GM21367 (cell line): ENCODE measurements at regions not wholly inside any gene's neighbourhood (a gene's known extent, or its start where the extent isn't known, plus 50 kb on each side); places are given as distances from the start of the nearest gene placed in this dataset.

Experiments used
- ATAC-seq: cut with Tn5 transposase; IDR thresholded peaks from one replicate; pipeline ENCODE4 v1.9.1; 2021; ENCODE audit not compliant: unreplicated experiment

DNA sequence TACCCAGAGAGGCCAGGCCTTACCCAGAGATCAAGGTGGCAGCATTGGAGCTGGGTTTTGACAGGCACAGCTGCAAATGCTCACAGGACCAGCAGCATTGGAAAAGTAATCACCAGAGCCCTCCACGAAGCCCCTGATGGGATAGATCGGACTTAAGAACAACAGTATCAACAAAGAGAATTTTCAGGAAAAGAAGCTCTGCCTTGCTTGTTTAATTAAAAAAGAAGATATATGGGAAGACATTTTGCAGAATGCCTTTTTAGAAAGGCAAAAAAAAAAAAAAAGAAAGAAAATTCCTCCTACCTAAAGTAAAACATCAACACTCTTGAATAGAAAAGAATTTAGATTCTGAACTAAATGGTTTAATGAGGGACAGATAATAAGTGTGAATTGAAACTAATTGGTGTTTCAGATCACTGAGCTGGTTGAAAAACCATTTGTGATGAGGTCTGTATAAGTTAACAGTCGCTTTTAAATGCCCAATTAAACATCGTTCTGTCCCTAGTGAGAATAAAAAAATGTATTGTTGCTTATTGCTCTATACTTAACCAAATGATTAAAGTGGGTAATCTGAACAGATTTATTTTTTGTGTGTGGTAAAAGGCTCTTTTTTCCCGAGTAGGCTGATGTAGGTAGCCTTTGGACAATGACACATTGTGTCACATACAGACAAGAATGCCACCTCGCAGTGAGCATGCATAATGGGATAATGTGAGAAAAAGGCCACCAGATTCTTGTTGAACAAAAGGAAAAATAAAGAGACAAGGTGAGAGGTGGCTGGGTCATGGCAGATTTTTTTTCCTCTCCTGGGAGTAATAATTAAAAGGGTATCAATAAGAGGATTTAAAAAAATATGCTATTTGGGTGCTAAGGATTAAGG, 93.0 kb upstream of the ARGLU1 start:
- no peak for ATAC-seq

DNA sequence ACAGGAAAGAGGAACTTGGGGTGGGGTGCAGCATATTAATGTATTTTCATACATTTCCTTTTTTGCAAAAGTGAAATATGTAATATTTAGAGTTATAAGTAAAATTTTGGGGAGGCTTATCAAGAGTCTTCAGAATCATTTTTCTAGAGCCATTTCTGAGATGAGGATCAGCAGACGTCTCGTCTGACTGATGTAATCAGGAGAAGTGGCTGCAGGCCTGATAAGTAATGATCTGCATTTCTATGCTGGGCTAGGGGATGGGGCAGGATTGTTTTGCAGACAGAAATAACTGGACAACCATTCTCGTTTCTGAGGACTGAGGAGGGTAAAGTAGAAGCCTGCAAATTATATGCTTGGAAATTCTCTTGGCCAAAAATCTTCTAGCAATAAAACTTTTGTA, 89.2 kb upstream of the ARGLU1 start:
- ATAC-seq, result no peak

GRCh38 chr13:106656186-106656585, 88.2 kb upstream of the ARGLU1 start:
- ATAC-seq, result no peak

DNA sequence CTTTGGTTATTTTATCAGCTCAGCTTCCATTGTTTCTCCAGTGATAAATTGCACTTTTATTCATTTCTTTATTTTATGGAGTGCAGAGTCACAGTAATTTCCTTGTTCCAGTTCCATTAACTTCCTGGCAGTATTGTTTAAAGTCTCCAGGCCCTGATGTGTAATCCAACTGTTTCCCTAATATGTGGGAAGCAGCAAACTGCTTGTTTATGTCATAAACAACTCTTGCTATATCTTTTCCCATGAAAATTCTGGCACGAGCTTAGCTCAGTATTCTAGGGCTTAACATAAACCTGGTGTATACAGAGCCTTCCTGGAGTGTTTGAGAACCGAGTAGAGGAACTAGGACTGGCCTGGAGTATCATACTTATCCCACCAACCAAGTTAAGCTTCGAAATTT, 83.5 kb upstream of the ARGLU1 start:
- ATAC-seq, result no peak

- no peak for ATAC-seq
Observed at GRCh38 chr13:106650690-106651205, 82.8 kb upstream of the ARGLU1 start.

- ATAC-seq, result no peak
Observed at GRCh38 chr13:106649495-106649894, 81.6 kb upstream of the ARGLU1 start.

DNA sequence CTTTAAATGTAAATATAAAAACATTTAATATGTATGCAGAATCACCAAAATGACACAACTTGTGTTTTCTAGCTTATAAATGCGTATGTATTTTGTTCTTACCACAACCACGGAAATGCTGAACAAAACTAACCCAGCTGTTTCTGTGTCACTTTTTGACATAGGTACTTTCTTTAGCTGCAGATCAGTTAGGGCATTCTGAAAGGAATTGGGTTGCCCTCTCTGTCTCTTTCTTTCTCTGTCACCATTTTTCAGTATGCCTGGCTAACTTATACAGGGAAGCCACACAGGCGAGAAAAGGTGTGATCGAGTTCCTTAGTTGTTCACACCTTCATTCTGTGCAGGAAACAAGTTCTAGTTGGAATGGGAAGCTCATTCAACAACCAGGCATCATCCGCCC, 72.6 kb upstream of the ARGLU1 start:
- no peak for ATAC-seq

DNA sequence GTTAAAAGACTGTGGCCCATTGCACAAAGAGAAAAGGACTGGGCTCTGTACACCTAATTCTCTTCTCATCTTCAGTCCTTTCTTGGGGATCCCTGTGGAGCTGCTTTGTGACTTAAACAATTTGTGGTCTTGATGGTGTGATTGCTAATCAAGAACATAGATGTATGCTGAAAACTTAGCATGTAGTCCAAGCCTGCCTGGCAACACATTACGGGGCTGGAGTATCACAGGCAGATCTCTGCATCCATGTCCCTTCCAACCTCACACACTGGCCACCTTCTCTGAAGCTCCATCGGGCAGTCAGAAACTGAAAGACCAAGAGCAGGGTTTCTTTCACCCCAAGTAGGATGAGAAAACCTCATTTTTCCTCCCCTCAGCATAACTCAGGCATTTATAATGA, 69.6 kb upstream of the ARGLU1 start:
- no peak for ATAC-seq

DNA sequence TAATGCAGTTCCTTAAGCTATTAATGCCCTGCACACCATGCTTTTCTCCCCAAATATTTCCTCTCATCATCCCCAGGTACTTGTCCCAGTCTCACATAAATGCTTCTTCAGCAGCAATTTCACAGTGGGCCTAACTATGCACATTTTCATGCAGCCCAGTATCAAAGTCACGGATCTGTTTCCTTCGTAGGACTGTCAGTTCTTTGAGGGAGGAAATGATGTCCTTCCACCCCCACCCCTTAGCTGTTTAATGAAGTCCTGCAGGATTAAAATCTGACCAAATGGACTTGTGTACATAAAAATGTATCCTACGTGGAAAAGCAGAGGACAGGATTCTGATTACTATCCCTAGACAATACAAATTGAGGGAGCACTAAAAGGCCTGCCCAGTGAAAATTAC, 68.6 kb upstream of the ARGLU1 start:
- no peak for ATAC-seq

- ATAC-seq, result no peak
Observed at GRCh38 chr13:106635616-106636015, 67.7 kb upstream of the ARGLU1 start.

GRCh38 chr13:106633321-106633720, 65.4 kb upstream of the ARGLU1 start:
- no peak for ATAC-seq

DNA sequence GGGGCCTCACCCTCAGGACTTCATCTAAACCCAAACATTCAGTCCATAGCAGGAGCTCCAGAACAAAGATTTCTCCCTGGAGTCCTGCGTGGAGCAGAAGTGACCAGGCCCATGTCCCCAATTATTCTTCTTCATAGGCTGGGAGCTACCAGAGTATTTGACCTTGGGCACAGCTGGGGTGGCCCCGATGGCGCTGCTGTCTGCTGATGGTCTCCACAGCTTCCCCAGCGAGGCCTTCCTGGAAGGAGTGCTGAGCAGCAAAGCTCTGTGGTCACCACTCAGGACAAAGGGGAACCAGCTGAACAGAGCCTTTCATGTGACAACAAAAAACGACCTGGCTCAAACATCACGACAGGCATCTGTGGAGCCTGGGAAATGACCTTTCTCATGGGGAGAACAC, 62.7 kb upstream of the ARGLU1 start:
- no peak for ATAC-seq

GRCh38 chr13:106630162-106630561, 62.2 kb upstream of the ARGLU1 start:
- no peak for ATAC-seq

- no peak for ATAC-seq
Observed at GRCh38 chr13:106628936-106629659, 61.2 kb upstream of the ARGLU1 start.

DNA sequence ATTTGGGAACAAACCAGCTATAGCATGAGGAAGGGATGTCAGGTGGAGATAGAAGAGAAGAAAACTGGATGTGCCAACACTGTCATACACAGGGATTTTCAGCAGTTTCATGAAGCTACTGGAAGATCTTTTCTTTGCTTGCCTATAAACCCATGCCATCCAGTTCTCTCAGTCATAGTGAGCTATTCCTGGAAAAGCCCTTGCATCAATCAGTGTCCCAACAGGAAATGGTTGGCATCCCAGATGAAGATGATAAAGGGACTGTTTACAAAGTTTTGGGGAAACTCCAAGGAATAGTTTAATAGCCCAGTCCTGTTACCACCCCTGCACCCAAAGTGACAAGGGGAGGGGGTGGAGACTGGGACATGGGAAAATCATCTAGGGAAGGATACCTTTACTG, 58.5 kb upstream of the ARGLU1 start:
- no peak for ATAC-seq

GRCh38 chr13:106625578-106625977, 57.6 kb upstream of the ARGLU1 start:
- no peak for ATAC-seq

GRCh38 chr13:106623799-106624460, 56.0 kb upstream of the ARGLU1 start:
- ATAC-seq, result no peak

- ATAC-seq, result no peak
Observed at GRCh38 chr13:106621833-106622232, 53.9 kb upstream of the ARGLU1 start.

DNA sequence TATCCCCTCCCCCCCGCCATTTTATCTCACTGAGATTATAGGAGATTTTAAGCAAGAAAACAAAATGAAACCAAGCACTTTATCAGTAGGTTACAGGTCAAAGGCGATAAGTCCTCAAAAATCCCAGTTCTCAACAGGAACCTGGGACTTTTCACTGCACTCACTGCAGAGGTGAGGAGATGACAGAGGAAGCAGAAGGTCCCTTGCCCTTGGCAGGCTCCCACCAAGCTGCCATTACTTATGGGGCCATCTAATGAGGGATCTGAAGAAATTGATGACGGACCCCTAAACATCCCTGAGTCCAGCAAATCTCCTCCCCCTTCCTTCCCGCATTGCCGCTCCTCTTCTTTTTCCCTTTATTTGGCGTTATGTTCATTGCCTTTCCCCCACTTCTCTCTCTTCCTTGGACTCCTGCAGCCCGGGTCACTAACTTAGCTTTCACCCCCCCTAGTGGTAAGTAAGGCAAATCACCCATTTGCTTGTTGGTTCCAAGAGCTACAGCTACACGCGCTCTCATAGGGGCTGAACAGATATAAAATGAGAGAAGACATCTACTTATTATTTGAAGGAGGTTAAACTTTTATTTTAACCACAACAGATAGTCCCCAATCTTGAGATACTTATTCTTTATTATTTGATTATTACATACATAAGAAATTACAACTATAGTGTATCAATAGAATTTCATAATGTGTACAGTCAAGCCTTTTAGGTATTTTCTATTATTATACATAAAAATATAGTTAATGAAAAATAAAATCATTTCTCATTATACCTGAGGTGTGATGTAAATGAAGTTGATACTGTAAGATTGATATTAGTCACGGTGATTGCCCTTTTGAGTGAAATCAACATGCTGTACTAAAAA, 52.0 kb upstream of the ARGLU1 start:
- ATAC-seq, result peak; percentile 99
